ENCODE measurements at regions not wholly inside any gene's neighbourhood (a gene's known extent, or its start where the extent isn't known, plus 50 kb on each side); places are given as distances from the start of the nearest gene placed in this dataset.

GRCh38 chr2:120949027-120949956, 213.6 kb downstream of the GLI2 start (continued):
- no peak for TF ChIP-seq ARID4B (CRISPR knock-in tag; IDR thresholded peaks at IDR 0.05; ENCODE audit: borderline replicate concordance)
- TF ChIP-seq, protein P1, sequence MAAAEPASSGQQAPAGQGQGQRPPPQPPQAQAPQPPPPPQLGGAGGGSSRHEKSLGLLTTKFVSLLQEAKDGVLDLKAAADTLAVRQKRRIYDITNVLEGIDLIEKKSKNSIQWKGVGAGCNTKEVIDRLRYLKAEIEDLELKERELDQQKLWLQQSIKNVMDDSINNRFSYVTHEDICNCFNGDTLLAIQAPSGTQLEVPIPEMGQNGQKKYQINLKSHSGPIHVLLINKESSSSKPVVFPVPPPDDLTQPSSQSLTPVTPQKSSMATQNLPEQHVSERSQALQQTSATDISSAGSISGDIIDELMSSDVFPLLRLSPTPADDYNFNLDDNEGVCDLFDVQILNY (CRISPR knock-in tag; IDR thresholded peaks at IDR 0.05), result no peak
- no peak for TF ChIP-seq CTCF (IDR thresholded peaks at IDR 0.05)
- TF ChIP-seq CDX4 (CRISPR knock-in tag; IDR thresholded peaks at IDR 0.05; ENCODE audit: borderline replicate concordance), result no peak
- no peak for TF ChIP-seq ZNF138 (CRISPR knock-in tag; conservative IDR thresholded peaks at IDR 0.05)
- TF ChIP-seq SOX15 (CRISPR knock-in tag; IDR thresholded peaks at IDR 0.05), result no peak
- no peak for TF ChIP-seq ZNF263 (CRISPR knock-in tag; IDR thresholded peaks at IDR 0.05; ENCODE audit: low read depth)

DNA sequence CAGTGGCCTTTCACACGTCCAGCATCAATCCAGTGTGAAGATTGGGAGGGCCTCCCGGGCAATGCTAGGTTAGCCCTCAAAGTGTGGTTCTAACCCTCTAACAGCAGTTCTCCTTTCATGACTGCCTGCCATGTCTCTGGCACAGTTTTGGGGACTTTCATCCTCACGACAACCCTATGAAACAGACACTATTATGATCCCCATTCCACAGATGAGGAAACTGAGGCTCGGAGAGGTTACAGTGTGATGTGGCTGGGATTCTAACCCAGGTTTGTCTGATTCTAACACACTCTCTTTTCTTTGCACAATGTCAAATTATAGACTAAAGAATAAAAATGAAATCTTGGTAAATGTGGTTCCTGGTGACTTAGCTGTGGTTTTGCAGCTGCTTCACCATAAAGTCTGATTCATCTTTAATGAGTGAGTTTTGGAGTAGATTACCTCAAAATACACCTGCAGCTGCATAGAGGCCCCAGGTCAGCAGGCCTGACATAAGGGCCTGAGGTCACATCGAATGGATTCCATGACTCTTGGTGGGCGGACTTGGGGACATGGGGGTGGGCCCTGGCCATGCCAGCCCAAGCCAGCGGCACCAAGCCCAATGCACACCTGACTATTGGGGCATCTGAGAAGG, 214.4 kb downstream of the GLI2 start:
- CTCF ChIA-PET, result interaction anchor here (0.5 to 1.2 kb wide), 3 partner anchors 105 to 791 kb away, joined by 3 to 5 read pairs (median 4); no protein-coding TSS in a partner anchor
- Mint-ChIP-seq H3K27me3 (ENCODE audit: low read depth) (no peaks in the 10 kb centered on the region), H3K36me3 (no peaks in the 10 kb centered on the region; the same call in 1 of the 2 replicates), H3K27ac (0 out of 2 replicates have a peak overlapping the region, but pooled peaks have one; percentile 43), H3K9me3 (no peaks in the 10 kb centered on the region), H3K4me3 (no peak overlapping the region), H3K4me1 (no peaks in the 10 kb centered on the region)
- no peak for DNase-seq (ENCODE audit: low spot score)
- no peak for TF ChIP-seq AFF4 (CRISPR knock-in tag; IDR thresholded peaks at IDR 0.05; ENCODE audit: borderline replicate concordance)
- no peak for TF ChIP-seq JUN (CRISPR knock-in tag; IDR thresholded peaks at IDR 0.05)
- TF ChIP-seq FOXP1 (CRISPR knock-in tag; IDR thresholded peaks at IDR 0.05; ENCODE audit: borderline replicate concordance), result no peak
- no peak for TF ChIP-seq HMGA2 (CRISPR knock-in tag; IDR thresholded peaks at IDR 0.05)
- no peak for TF ChIP-seq IRF2 (CRISPR knock-in tag; IDR thresholded peaks at IDR 0.05; ENCODE audit: borderline replicate concordance, low read depth)
- TF ChIP-seq PREB (CRISPR knock-in tag; IDR thresholded peaks at IDR 0.05; ENCODE audit: borderline replicate concordance), result no peak
- TF ChIP-seq TEAD1 (CRISPR knock-in tag; IDR thresholded peaks at IDR 0.05), result no peak
- no peak for TF ChIP-seq ZNF512 (CRISPR knock-in tag; IDR thresholded peaks at IDR 0.05; ENCODE audit: borderline replicate concordance)
- no peak for TF ChIP-seq MXD4 (CRISPR knock-in tag; IDR thresholded peaks at IDR 0.05; ENCODE audit: borderline replicate concordance)
- no peak for ATAC-seq
- POLR2A ChIA-PET, result no interaction called here
